ENCODE measurements at regions not wholly inside any gene's neighbourhood (a gene's known extent, or its start where the extent isn't known, plus 50 kb on each side); places are given as distances from the start of the nearest gene placed in this dataset.

- TF ChIP-seq POLR2A (IDR thresholded peaks at IDR 0.05): no peak
- no peak for TF ChIP-seq CTCF (IDR thresholded peaks at IDR 0.05)
- no peak for TF ChIP-seq POLR2AphosphoS5 (IDR thresholded peaks at IDR 0.05)
Measured at GRCh38 chr2:189943009-189943408, 119.5 kb downstream of the MSTN start.

Data from gastroesophageal sphincter (tissue), 3 donors.